DMS 273 (cell line): ENCODE measurements at regions not wholly inside any gene's neighbourhood (a gene's known extent, or its start where the extent isn't known, plus 50 kb on each side); places are given as distances from the start of the nearest gene placed in this dataset.
"Not testable (repeated sequence)": the region's sequence is repeated elsewhere in the genome, so short reads cannot be mapped to it uniquely, and the experiment has no call there.

ENCODE experiments used
- DNase-seq: peaks from one replicate; lab custom pipeline; 2025; ENCODE audit not compliant: unreplicated experiment; lab: John Stamatoyannopoulos, UW

- no peak for DNase-seq
These were observed 827.7 kb upstream of the BRINP3 start for GRCh38 chr1:191305370-191305769.

- DNase-seq, result no peak
These were observed 829.3 kb upstream of the BRINP3 start for GRCh38 chr1:191306916-191307315.

- DNase-seq, result peak; percentile 10
These were observed 838.2 kb upstream of the RGS18 start for GRCh38 chr1:191320062-191320461.

- DNase-seq, result no peak
These were observed 830.4 kb upstream of the RGS18 start for GRCh38 chr1:191327868-191328267.

GRCh38 chr1:191343816-191344215 is 814.4 kb upstream of the RGS18 start:
- DNase-seq, result no peak

GRCh38 chr1:191346381-191346780 is 811.9 kb upstream of the RGS18 start:
- DNase-seq, result no peak

GRCh38 chr1:191348328-191348727 is 809.9 kb upstream of the RGS18 start:
- no peak for DNase-seq

GRCh38 chr1:191350938-191351337 is 807.3 kb upstream of the RGS18 start:
- no peak for DNase-seq

- DNase-seq, result no peak
These were observed 799.5 kb upstream of the RGS18 start for GRCh38 chr1:191358724-191359123.

GRCh38 chr1:191366686-191367085 is 791.6 kb upstream of the RGS18 start:
- no peak for DNase-seq

- no peak for DNase-seq
These were observed 789.2 kb upstream of the RGS18 start for GRCh38 chr1:191368891-191369654.

GRCh38 chr1:191371626-191372025 is 786.6 kb upstream of the RGS18 start:
- no peak for DNase-seq

GRCh38 chr1:191388283-191388682 is 770.0 kb upstream of the RGS18 start:
- DNase-seq, result no peak

GRCh38 chr1:191396622-191397021 is 761.6 kb upstream of the RGS18 start:
- DNase-seq, result no peak

- DNase-seq, result no peak
These were observed 759.7 kb upstream of the RGS18 start for GRCh38 chr1:191398551-191398950.

GRCh38 chr1:191405417-191405816 is 752.8 kb upstream of the RGS18 start:
- DNase-seq, result no peak

GRCh38 chr1:191414981-191415640 is 743.2 kb upstream of the RGS18 start:
- DNase-seq, result no peak

- no peak for DNase-seq
These were observed 738.4 kb upstream of the RGS18 start for GRCh38 chr1:191419842-191420241.

GRCh38 chr1:191427593-191427992 is 730.7 kb upstream of the RGS18 start:
- DNase-seq, result no peak

- DNase-seq, result no peak
These were observed 725.4 kb upstream of the RGS18 start for GRCh38 chr1:191432817-191433216.

- no peak for DNase-seq
These were observed 719.3 kb upstream of the RGS18 start for GRCh38 chr1:191438979-191439378.

- DNase-seq, result not testable (repeated sequence)
These were observed 710.0 kb upstream of the RGS18 start for GRCh38 chr1:191448279-191448678.

GRCh38 chr1:191452586-191452985 is 705.7 kb upstream of the RGS18 start:
- no peak for DNase-seq
